Activated T-helper 1 cell treated with anti-CD3 and anti-CD28 coated beads, Interleukin-12 subunit alpha, Interleukin-12 subunit beta, Interleukin-2, Interleukin-4 antibody, amounts not matched to agents 30 ng/mL and 10 ng/mL and 1 ng/mL, durations not matched to agents 14 hours and 24 hours and 36 hours (primary cell): ENCODE measurements at regions not wholly inside any gene's neighbourhood (a gene's known extent, or its start where the extent isn't known, plus 50 kb on each side); places are given as distances from the start of the nearest gene placed in this dataset.

Source experiments
- DNase-seq: peaks from one replicate; pipeline ENCODE4 v3.0.0; 2021; ENCODE audit warnings: low spot score
- H3K27ac Mint-ChIP-seq: one replicate; pipeline ENCODE4 v1.8.0; 2021; ENCODE audit warnings: mild to moderate bottlenecking, mixed read lengths
- H3K27me3 Mint-ChIP-seq: one replicate; pipeline ENCODE4 v1.8.0; 2022; ENCODE audit warnings: mild to moderate bottlenecking, moderate library complexity, mixed read lengths; ENCODE audit not compliant: insufficient read depth
- H3K36me3 Mint-ChIP-seq: one replicate; pipeline ENCODE4 v1.8.0; 2021; ENCODE audit warnings: low read depth, mixed read lengths
- H3K4me1 Mint-ChIP-seq: one replicate; pipeline ENCODE4 v1.8.0; 2021; ENCODE audit warnings: low read depth, mixed read lengths
- H3K4me3 Mint-ChIP-seq: one replicate; pipeline ENCODE4 v1.8.0; 2021; ENCODE audit warnings: mild to moderate bottlenecking, moderate library complexity, mixed read lengths
- H3K9me3 Mint-ChIP-seq: one replicate; pipeline ENCODE4 v1.8.0; 2021; ENCODE audit warnings: mixed read lengths
- intact Hi-C: fragments of 100-400 bp; cut with micrococcal nuclease; formaldehyde crosslinking; loops from one replicate; pipeline ENCODE4 v1.15.1; 2024

- H3K9me3 Mint-ChIP-seq: no peaks in the 10 kb centered on the region
- H3K27ac Mint-ChIP-seq: no peak overlapping the region
- H3K4me3 Mint-ChIP-seq: no peak overlapping the region
- H3K36me3 Mint-ChIP-seq: no peaks in the 10 kb centered on the region
- intact Hi-C loops: no loop called here
- no peak for DNase-seq
- no peaks in the 10 kb centered on the region for H3K27me3 Mint-ChIP-seq
- no peaks in the 10 kb centered on the region for H3K4me1 Mint-ChIP-seq
Measured at GRCh38 chr6:4296552-4296951, 161.2 kb upstream of the ECI2 start.

GRCh38 chr6:4295783-4296155 is 160.4 kb upstream of the ECI2 start:
- no peak for DNase-seq
- Mint-ChIP-seq H3K4me3 (no peak overlapping the region), H3K9me3 (no peaks in the 10 kb centered on the region), H3K27ac (no peak overlapping the region), H3K36me3 (no peaks in the 10 kb centered on the region), H3K4me1 (no peaks in the 10 kb centered on the region), H3K27me3 (no peaks in the 10 kb centered on the region)
- intact Hi-C loops: no loop called here

- Mint-ChIP-seq H3K36me3 (no peaks in the 10 kb centered on the region), H3K4me1 (no peaks in the 10 kb centered on the region), H3K9me3 (no peaks in the 10 kb centered on the region), H3K27ac (no peak overlapping the region), H3K27me3 (no peaks in the 10 kb centered on the region), H3K4me3 (no peak overlapping the region)
- no peak for DNase-seq
- intact Hi-C loops: no loop called here
Measured at GRCh38 chr6:4295058-4295782, 159.8 kb upstream of the ECI2 start.

GRCh38 chr6:4294636-4295035 is 159.3 kb upstream of the ECI2 start:
- Mint-ChIP-seq H3K9me3 (no peaks in the 10 kb centered on the region), H3K27me3 (no peaks in the 10 kb centered on the region), H3K36me3 (no peaks in the 10 kb centered on the region), H3K4me1 (no peaks in the 10 kb centered on the region), H3K4me3 (no peak overlapping the region), H3K27ac (no peak overlapping the region)
- DNase-seq: no peak
- intact Hi-C loops: no loop called here

GRCh38 chr6:4291453-4292403 is 156.4 kb upstream of the ECI2 start:
- DNase-seq: no peak
- no peak overlapping the region for H3K27ac Mint-ChIP-seq
- intact Hi-C loops: no loop called here
- no peaks in the 10 kb centered on the region for H3K36me3 Mint-ChIP-seq
- H3K4me1 Mint-ChIP-seq: no peaks in the 10 kb centered on the region
- H3K4me3 Mint-ChIP-seq: no peak overlapping the region
- no peaks in the 10 kb centered on the region for H3K9me3 Mint-ChIP-seq
- no peaks in the 10 kb centered on the region for H3K27me3 Mint-ChIP-seq

GRCh38 chr6:4289770-4290320 is 154.5 kb upstream of the ECI2 start:
- H3K4me1 Mint-ChIP-seq: no peaks in the 10 kb centered on the region
- no peak overlapping the region for H3K4me3 Mint-ChIP-seq
- no peaks in the 10 kb centered on the region for H3K27me3 Mint-ChIP-seq
- H3K9me3 Mint-ChIP-seq: no peaks in the 10 kb centered on the region
- no peaks in the 10 kb centered on the region for H3K36me3 Mint-ChIP-seq
- DNase-seq: no peak
- intact Hi-C loops: no loop called here
- H3K27ac Mint-ChIP-seq: no peak overlapping the region

GRCh38 chr6:4287811-4288244 is 152.5 kb upstream of the ECI2 start:
- intact Hi-C loops: no loop called here
- Mint-ChIP-seq H3K27me3 (peaks cover 3% of the 10 kb centered on the region), H3K4me1 (no peaks in the 10 kb centered on the region), H3K27ac (no peak overlapping the region), H3K9me3 (no peaks in the 10 kb centered on the region), H3K4me3 (no peak overlapping the region), H3K36me3 (no peaks in the 10 kb centered on the region)
- no peak for DNase-seq

GRCh38 chr6:4287372-4287771 is 152.0 kb upstream of the ECI2 start:
- Mint-ChIP-seq H3K27ac (no peak overlapping the region), H3K36me3 (no peaks in the 10 kb centered on the region), H3K4me3 (no peak overlapping the region), H3K9me3 (no peaks in the 10 kb centered on the region), H3K4me1 (no peaks in the 10 kb centered on the region), H3K27me3 (peaks cover 5% of the 10 kb centered on the region)
- intact Hi-C loops: no loop called here
- DNase-seq: no peak

- Mint-ChIP-seq H3K36me3 (no peaks in the 10 kb centered on the region), H3K4me3 (no peak overlapping the region), H3K9me3 (no peaks in the 10 kb centered on the region), H3K4me1 (peaks cover 7% of the 10 kb centered on the region), H3K27ac (no peak overlapping the region), H3K27me3 (peaks cover 20% of the 10 kb centered on the region)
- intact Hi-C loops: no loop called here
- DNase-seq: no peak
Measured at GRCh38 chr6:4282926-4283325, 147.6 kb upstream of the ECI2 start.

- Mint-ChIP-seq H3K27ac (no peak overlapping the region), H3K9me3 (no peaks in the 10 kb centered on the region), H3K36me3 (no peaks in the 10 kb centered on the region), H3K27me3 (peaks cover 20% of the 10 kb centered on the region), H3K4me3 (no peak overlapping the region), H3K4me1 (peaks cover 7% of the 10 kb centered on the region)
- no peak for DNase-seq
- intact Hi-C loops: no loop called here
Measured at GRCh38 chr6:4281341-4282293, 146.2 kb upstream of the ECI2 start.

- Mint-ChIP-seq H3K36me3 (no peaks in the 10 kb centered on the region), H3K27ac (no peak overlapping the region), H3K4me3 (no peak overlapping the region), H3K27me3 (peaks cover 21% of the 10 kb centered on the region), H3K9me3 (no peaks in the 10 kb centered on the region), H3K4me1 (peaks cover 7% of the 10 kb centered on the region)
- intact Hi-C loops: no loop called here
- no peak for DNase-seq
Measured at GRCh38 chr6:4280707-4281106, 145.3 kb upstream of the ECI2 start.

- intact Hi-C loops: no loop called here
- H3K4me3 Mint-ChIP-seq: no peak overlapping the region
- H3K27ac Mint-ChIP-seq: no peak overlapping the region
- no peak for DNase-seq
- H3K9me3 Mint-ChIP-seq: no peaks in the 10 kb centered on the region
- peaks cover 7% of the 10 kb centered on the region for H3K4me1 Mint-ChIP-seq
- no peaks in the 10 kb centered on the region for H3K36me3 Mint-ChIP-seq
- H3K27me3 Mint-ChIP-seq: peaks cover 21% of the 10 kb centered on the region
Measured at GRCh38 chr6:4280031-4280430, 144.7 kb upstream of the ECI2 start.
